A204.1 (cell line): ENCODE measurements at regions not wholly inside any gene's neighbourhood (a gene's known extent, or its start where the extent isn't known, plus 50 kb on each side); places are given as distances from the start of the nearest gene placed in this dataset.
"Not testable (repeated sequence)": the region's sequence is repeated elsewhere in the genome, so short reads cannot be mapped to it uniquely, and the experiment has no call there.

Experiments used
- FAIRE-seq: peaks from 2 replicates; lab custom pipeline; 2012; peaks lifted over from hg19 to GRCh38; lab: Jason Lieb, UNC

DNA sequence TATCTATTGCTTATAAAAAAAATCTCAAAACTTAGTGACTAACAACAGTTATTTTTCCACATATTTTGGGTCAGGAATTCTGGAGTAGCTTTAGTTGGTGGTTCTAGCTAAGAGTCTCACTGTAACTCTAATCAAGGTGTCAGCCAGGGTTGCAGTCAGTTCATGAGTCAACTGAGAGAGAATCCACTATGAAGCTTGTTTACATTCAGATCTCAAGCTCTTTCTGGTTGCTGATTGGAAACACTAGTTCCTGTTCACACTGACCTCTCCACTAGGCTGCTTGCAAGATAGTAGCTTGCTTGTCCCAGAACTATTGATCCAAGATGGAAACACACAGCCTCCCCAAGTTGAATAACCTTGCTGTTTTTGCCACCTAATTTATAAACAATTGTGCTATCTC, 1192.1 kb upstream of the B3GALT2 start:
- FAIRE-seq = no peak

DNA sequence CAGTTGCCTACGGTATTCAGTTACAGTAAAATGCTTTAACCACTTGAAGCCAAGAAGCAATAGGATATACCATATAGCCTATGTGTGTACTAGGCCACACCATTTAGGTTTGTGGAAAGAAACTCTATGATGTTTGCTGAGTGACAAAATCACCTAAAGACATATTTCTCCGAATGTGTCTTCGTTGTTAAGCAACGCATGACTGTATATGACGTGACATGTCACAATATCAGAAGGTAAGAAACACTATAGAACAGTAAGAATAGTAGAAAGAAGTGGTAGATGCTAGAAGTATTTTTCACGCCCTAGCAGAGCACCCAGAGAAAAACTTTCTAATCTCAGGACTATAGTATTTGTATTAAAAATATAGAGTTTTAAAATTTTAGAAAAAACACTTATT, 1188.2 kb upstream of the B3GALT2 start:
- FAIRE-seq = no peak

DNA sequence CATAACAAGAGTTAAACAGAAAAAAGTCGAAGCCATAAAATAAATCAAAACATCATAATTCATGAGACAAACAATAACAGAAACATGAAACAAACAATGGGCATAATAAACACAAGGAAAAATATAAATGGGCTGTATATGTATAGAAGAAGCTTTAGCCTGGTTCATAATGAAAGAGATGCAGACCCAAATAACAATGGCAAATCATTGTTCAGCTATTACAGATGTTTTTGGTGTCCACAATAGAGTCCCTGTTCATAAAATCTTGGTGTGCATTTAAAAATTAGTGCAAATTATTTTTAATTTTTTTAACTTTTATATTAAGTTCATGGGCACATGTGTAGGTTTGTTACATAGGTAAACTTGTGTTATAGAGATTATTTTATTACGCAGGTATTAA, 1185.9 kb upstream of the B3GALT2 start:
- FAIRE-seq = no peak

DNA sequence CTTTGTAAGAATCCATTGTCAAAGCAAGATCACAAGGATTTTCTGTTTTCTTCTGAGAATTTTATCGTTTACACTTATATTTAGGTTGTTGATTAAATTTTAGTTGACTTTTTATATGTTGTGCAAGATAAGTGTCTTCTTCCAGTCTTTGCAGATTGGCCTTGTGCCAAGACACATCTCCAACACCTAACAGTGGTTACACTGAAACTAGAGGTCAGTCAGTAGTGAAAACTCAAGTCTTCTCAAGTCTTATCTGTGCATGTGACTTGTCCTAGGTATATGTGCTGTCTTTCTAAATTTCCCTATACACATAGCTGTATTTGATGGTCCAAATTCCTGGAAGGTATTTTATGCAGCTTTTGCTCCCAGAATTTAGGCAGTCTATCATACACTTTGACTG, 1183.2 kb upstream of the B3GALT2 start:
- FAIRE-seq = no peak

DNA sequence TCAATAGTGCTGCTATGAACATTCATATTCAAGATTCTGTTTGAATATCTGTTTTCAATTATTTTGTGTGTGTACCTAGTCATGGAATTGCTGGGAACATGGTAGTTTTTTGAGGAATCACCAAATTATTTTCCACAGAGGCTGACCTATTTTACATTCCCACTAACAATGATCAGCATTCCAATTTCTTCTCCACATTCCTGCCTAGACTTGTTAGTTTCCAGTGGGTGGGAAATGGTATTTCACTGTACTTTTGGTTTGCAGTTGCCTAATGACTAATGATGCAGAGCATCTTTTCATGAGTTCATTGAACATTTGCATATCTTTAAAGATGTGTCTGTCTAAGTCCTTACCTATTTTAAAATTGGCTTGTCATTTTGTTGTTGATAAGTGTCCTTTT, 1182.6 kb upstream of the B3GALT2 start:
- FAIRE-seq = no peak

DNA sequence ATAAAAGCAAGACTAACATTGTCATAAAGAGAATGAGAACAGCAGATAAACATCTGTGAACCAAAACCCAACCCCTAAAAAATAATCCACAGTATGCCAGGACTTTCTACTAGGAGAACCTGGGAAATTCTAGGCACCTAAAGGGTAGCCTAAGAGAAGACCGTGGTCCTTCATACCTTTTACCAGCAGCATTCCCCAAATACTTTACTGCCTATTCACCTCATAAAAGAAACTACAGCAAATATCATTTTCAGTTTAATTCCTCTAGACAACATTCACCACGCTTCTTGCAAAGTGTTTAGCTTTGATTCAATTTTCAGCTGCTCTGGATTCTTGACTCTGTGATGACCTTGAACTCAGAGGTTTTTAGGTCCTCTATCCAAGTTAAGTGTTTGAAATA, 1180.7 kb upstream of the B3GALT2 start:
- FAIRE-seq = no peak

DNA sequence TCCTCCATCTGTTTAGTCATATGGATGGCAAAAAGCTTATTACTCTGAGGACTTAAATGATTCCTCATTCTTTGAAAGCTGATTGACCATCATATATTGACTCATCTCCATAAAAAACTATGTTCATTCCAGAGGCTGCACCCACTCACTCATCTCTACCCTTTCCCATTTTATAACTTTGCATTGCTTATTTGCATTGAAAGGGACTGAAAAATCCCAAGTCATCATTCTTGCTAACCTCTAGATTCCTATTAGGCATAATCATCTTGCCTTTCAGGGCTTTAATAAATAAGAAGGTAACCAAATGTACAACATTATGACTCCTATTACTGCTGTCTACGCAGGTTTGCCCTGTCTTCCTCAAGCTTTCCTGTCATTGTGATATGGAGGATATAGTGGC, 1180.3 kb upstream of the B3GALT2 start:
- no peak for FAIRE-seq

DNA sequence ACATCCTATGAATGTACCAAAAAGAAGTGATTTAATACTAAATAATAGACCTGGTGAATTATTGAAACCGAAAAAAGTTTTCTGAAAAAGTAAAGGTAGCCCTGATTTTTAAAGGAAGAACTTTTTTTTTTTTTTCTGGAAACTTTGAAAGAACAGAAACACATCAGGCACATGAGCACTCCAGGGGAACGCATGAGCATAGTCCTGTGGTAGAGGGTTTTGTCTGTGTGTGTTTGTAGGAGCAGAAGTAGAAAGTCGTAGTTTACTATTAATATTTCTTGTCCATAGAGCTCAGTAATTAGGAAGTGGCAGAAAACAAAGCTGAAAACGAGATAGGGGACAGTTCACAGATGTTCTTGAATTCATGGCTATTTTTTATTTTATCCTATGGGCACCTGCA, 1175.9 kb upstream of the B3GALT2 start:
- FAIRE-seq = no peak

DNA sequence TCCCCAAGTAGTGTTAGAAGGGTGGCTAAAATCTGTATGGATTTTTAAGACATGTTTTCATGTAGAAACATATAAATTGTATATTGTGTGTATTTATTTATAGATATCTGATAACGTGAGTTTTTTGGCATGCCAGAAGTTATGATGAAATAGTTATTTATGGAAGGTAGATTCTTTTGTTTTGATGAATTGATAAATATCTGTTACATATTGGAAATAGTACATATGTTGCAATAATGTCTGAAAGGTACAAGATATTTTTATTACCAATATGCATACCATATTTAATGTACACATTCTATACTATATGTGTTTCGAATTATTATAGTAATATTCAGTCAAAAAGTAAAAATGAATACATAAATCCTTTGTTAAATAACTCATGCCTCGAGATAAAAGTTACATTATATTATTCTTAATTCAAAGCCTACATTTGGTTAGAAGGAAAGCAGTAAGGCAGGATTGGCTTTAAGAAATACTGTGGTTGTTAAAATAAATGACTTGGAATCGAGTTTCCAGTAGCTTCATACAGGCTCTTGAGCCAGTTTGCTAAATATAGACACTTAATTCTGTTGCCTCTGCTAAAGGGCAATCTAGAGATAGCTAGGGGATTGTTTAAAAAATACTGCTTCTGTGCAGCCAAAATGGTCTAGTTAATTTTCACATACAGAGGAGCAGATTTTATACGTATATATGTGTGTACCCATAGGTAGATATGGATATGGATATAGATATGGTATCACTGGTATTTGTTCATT, 1175.1 kb upstream of the B3GALT2 start:
- no peak for FAIRE-seq

DNA sequence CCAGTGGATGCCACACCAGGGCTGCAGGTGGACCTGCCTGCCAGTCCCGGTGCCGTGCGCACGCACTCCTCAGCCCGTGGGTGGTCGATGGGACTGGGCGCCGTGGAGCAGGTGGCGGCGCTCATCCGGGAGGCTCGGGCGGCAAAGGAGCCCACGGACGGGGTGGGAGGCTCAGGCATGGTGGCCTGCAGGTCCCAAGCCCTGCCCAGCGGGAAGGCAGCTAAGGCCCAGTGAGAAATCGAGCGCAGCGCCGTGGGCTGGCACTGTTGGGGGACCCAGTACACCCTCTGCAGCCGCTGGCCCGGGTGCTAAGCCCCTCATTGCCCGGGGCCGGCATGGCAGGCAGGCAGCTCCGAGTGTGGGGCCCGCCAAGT, 1171.8 kb upstream of the B3GALT2 start:
- no peak for FAIRE-seq

DNA sequence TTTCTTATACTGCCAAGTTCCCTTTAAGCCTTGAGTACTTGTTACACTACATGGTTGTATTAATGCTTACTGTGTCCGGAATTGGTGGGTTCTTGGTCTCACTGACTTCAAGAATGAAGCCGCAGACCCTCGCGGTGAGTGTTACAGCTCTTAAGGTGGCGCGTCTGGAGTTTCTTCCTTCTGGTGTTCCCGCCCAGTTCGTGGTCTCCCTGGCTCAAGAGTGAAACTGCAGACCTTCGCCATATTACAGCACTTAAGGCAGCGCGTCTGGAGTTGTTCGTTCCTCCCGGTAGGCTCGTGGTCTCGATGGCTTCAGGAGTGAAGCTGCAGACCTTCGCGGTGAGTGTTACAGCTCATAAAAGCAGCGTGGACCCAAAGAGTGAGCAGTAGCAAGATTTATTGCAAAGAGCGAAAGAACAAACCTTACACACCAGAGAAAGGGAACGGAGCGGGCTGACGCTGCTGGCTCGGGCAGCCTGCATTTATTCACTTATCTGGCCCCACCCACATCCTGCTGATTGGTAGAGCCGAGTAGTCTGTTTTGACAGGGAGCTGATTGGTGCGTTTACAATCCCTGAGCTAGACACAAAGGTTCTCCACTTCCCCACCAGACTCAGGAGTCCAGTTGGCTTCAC, 1171.3 kb upstream of the B3GALT2 start:
- FAIRE-seq = not testable (repeated sequence)

DNA sequence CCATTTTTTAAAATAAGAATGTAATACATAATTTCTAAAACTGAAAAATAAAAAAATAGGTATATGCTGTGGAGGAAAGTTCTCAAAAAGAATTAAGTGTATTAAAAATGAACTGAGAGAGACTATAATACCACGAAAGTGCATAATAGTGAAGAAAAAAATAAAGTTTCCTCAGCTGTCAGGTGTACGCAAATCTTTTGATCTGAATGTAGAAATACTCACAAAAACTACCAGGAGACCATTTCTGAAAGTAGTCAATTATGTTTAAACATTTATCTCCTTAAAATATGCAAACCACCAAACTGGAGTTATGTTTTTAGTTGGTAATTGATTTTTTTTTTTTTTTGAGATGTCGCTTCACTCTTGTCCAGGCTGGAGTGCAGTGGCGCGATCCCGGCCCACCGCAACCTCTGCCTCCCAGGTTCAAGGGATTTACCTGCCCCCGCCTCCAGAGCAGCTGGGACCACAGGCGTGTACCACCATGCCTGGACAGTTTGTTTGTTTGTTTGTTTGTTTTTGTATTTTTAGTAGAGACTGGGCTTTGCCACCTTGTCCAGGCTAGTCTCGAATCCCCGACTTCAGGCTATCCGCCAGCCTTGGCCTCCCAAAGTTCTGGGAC, 1169.2 kb upstream of the B3GALT2 start:
- no peak for FAIRE-seq

DNA sequence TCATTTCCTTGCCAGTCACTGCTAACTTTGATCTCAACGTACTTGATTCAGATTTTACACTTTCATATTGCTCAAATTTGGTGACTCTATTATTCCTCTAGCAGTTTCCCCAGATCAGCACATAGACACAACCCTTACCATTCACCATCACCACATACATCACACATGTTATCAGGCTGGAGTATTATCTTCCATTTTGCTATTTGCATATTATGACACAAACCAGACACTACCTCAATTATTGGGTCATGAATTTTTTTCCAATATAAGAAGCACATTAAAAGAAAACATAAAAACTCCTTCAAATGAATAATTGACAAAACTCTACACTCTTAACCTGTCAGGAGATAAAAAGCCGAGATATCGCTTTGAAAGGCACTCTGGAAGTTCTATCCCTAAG, 1166.7 kb upstream of the B3GALT2 start:
- FAIRE-seq = no peak

DNA sequence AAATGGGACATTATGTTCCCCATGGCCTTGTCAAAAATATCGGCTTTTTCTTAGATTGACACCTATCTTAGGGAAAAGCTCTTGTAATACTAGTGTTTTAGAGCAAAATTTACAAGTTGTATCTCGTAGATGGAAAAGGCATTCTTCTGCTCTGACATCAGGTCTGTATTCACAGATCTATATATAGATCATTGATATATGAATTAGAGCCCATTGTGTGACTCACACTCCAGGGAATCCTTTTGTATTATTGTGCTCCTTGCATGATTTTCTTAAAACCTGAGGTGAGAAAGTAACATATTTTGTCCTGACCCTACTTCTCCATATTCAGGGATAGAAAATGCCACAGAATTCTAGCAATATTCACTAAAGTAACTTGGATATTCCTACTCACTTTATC, 1160.8 kb upstream of the B3GALT2 start:
- FAIRE-seq = no peak

DNA sequence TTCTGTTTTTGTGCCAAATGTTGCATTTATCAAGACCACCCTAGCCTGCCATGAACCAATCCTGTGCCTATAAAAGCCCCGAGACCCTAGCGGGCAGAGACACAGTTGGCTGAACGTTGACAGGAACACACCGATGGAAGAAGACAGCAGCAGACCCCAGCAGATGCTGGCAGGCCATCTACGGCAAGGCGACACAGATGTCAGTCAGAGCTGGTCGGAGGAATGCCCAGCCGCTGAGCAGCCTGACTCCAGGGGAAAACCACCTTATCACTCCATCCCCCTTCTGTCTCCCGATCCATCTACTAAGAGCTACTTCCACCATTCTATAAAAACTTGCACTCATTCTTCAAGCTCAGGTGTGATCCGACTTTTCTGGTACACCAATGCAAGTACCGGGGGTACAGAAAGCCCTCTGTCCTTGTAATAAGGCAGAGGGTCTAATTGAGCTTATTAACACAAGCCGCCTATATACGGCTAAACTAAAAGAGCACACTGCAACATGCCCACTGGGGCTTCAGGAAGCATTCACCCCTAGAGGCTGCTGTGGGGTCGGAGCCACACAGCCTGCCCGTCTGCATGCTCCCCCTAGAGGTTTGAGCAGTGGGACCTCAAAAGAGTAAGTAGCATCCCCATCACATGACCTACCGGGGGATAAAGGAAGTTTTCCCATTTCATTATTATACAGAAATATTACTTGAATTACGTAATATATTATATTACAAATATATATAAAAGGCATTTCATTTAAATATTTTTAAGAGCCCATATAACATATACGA, 1156.3 kb upstream of the B3GALT2 start:
- FAIRE-seq = no peak

DNA sequence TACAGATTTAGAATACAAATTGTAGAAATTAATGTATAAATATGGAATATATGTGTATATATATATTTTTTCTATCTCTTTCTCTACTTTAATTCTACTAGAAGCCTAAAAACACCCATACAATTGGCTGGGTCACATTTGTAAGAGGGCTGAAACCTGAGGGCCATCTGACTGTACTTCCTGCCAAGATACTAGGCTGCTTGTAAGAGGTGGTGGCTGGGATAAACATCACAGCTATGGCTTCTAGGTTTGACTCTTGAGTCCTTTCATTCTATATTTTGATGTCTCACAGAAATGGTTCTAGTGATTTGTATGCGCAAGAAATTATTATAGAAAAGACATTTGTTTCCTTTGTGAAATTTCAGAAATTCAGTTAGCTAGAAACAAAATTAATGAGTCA, 1155.2 kb upstream of the B3GALT2 start:
- FAIRE-seq = no peak

DNA sequence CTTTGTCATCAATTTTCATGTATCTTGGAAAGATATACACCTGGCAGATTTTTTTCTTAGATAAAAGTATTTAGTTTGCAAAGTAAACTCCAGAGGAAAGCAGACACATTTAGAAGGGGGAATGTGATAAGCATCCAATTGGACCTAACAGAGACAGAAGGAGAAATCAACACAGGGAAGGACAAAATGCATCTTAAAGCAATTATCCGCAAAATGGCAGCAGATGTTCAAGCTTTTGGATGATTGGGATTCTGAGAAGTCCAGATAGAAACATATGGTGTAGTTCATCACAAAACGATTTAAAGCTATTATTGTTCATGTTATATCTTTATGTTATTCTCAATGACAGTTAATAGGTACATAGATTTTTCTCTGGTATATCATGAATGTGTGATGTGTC, 1153.1 kb upstream of the B3GALT2 start:
- FAIRE-seq = no peak

DNA sequence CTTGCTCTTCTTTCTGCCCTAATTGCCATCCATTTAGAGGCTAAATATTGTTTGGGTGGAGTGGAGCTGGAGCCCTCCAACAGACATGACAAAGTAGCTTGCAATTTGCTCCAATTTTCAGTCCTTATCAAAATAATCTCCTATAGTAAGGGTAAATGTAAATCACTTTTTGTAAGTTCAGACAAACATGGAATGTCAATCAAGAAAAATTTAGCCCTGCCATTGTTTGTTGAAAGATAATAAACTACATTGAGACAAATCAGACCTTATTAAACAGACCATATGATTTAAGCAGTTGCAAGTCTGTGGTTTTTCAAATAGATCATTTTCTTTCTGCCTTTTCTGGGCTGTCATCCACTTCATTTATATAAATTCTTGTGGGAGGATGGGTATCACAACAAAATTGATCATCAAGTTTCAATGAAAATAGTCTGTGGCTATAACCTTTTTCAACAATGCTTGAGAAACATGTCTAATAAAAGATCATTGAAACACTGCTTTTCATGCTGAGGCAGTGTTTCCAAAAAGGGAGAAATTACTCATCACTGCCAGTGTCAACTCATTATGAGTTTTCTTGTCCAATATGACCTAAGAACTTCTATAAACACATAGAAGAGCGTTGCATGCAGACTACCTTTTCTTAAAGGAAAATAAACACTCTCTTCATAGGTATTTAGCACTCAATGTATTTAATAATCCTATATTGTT, 1152.0 kb upstream of the B3GALT2 start:
- no peak for FAIRE-seq

DNA sequence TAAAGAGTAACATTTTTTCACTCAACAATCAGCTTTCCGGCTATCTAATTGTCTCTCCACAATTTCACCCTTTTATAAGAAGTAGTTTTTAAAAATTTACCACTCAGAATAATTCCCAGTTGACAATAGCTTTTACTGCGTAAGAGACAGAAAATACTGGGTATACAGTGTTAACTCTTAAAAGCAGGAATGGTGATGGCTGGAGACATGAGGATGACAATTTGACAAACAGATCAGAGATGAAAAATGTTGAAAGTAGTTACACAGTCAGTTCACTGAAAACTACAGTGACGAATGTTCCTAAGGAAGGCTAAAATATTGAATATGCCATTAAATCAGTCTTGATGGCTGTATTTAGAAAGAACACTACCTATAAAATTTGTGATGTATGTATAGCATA, 1146.8 kb upstream of the B3GALT2 start:
- no peak for FAIRE-seq

DNA sequence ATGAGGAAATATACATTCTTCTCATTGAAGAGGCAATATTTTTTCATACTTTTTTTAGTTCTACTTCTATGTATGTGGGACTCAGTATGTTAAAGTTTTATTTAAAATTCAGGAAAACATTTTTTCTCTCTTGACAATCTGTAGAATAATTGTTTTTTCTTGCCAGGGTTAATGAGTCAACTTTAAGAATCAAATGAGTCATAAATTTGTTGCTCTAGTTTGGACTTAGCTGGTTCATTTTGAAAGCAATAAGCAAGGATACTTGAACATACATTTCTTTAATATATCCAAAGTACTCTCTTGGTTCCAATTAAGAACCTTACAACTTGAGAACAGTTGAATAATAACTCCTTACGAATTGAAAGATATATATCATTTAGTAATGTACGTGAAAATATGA, 1145.3 kb upstream of the B3GALT2 start:
- no peak for FAIRE-seq

DNA sequence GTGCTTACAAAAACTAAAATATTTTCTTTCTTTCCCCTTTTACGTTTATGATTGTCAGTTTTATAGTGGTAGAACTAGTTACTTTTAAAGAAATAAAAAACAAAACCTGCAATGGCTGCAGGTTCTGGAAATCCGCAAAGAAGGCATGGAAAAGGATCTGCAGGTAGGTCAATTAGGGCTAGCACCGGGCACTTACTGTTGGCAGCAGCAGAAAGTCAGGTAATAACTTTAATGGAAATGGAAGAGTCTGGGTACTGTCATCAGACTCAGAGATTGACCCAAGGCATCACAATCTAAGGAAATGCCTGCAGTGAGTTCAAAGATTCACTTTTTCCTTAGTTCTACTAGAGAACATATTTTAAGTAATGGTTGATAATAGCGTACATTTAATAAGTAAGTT, 1136.3 kb upstream of the B3GALT2 start:
- FAIRE-seq = no peak

DNA sequence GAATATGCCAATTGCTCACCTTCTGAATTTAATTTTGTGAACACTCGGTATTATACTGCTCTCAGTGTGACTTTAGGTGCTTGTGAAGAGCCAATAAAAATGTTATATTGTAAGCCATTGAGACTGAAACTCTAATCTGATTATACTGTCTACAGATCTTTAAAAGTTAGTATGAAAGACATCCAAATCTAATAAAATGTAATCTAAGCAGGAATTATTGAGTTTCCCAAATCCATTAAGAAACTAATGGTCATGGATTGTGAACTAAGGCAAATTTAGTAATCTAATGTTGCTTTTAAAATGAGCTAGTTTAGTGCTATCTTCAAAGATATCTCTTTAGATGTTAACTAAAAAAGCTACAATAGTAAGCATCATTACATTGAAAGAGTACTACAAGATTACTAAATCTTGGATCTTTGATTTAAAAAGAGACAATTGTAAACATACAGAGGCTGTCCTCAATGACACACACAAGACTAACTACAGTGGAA, 1132.4 kb upstream of the B3GALT2 start:
- FAIRE-seq = no peak
